ENCODE measurements at regions not wholly inside any gene's neighbourhood (a gene's known extent, or its start where the extent isn't known, plus 50 kb on each side); places are given as distances from the start of the nearest gene placed in this dataset.

GRCh38 chr2:116680256-116680936 lies 1134.1 kb upstream of the DDX18 start:
- no peaks in the 10 kb centered on the region for H3K36me3 Mint-ChIP-seq (ENCODE audit: insufficient read depth, unreplicated experiment)
- no peak overlapping the region for H3K27ac Mint-ChIP-seq (ENCODE audit: unreplicated experiment)
- H3K27me3 Mint-ChIP-seq (ENCODE audit: unreplicated experiment): no peaks in the 10 kb centered on the region
- H3K4me3 Mint-ChIP-seq (ENCODE audit: low read depth, unreplicated experiment): no peak overlapping the region
- H3K4me1 Mint-ChIP-seq (ENCODE audit: low read depth, unreplicated experiment): no peaks in the 10 kb centered on the region
- no peak for DNase-seq
- no TSS peak for BruUV-seq (replicated peaks)
- H3K9me3 Mint-ChIP-seq (ENCODE audit: low read depth, unreplicated experiment): peaks cover 5% of the 10 kb centered on the region
- TF ChIP-seq CTCF (IDR thresholded peaks at IDR 0.05; ENCODE audit: unreplicated experiment): no peak
- CTCF ChIA-PET: no interaction called here
- intact Hi-C loops (cut with micrococcal nuclease; ENCODE audit: unreplicated experiment): no loop called here

GRCh38 chr2:116687371-116687770 lies 1127.1 kb upstream of the DDX18 start:
- CTCF ChIA-PET: no interaction called here

GRCh38 chr2:116692988-116693387 lies 1121.5 kb upstream of the DDX18 start:
- intact Hi-C loops (cut with micrococcal nuclease; ENCODE audit: unreplicated experiment): no loop called here
- no peak overlapping the region for H3K4me3 Mint-ChIP-seq (ENCODE audit: low read depth, unreplicated experiment)
- H3K4me1 Mint-ChIP-seq (ENCODE audit: low read depth, unreplicated experiment): no peaks in the 10 kb centered on the region
- H3K36me3 Mint-ChIP-seq (ENCODE audit: insufficient read depth, unreplicated experiment): no peaks in the 10 kb centered on the region
- CTCF ChIA-PET: interaction anchor here (0.7 kb wide), 1 partner anchor 18 kb away, joined by 3 read pairs; no protein-coding TSS in a partner anchor
- TF ChIP-seq CTCF (IDR thresholded peaks at IDR 0.05; ENCODE audit: unreplicated experiment): no peak
- no TSS peak for BruUV-seq (replicated peaks)
- H3K27me3 Mint-ChIP-seq (ENCODE audit: unreplicated experiment): no peaks in the 10 kb centered on the region
- H3K27ac Mint-ChIP-seq (ENCODE audit: unreplicated experiment): no peak overlapping the region
- no peaks in the 10 kb centered on the region for H3K9me3 Mint-ChIP-seq (ENCODE audit: low read depth, unreplicated experiment)
- DNase-seq: no peak

More at GRCh38 chr2:116687371-116687770, 1127.1 kb upstream of the DDX18 start:
- Mint-ChIP-seq H3K4me3 (ENCODE audit: low read depth, unreplicated experiment) (no peak overlapping the region), H3K36me3 (ENCODE audit: insufficient read depth, unreplicated experiment) (no peaks in the 10 kb centered on the region), H3K4me1 (ENCODE audit: low read depth, unreplicated experiment) (no peaks in the 10 kb centered on the region), H3K27ac (ENCODE audit: unreplicated experiment) (no peak overlapping the region), H3K27me3 (ENCODE audit: unreplicated experiment) (no peaks in the 10 kb centered on the region), H3K9me3 (ENCODE audit: low read depth, unreplicated experiment) (peaks cover 3% of the 10 kb centered on the region)
- TF ChIP-seq CTCF (IDR thresholded peaks at IDR 0.05; ENCODE audit: unreplicated experiment): no peak
- intact Hi-C loops (cut with micrococcal nuclease; ENCODE audit: unreplicated experiment): no loop called here
- no TSS peak for BruUV-seq (replicated peaks)
- DNase-seq: no peak

DNA sequence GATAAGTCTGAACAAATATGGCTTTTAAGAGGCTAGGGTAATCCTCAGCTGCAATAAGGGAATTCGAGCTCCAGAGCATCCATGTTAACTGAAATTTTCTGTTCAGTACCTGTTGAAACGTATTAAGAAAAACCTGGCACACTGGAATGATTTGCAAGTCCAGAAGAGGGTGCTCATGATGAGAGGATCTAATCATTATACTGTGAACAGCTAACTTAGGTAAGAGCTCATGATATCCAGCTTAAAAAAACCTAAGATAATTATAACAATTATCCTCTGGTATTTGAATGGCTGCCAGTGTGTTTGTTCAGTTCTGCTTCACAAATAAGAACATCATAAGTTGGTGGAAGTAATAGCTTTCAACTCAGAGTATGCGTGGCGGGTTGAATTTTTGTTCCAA lies 1118.3 kb upstream of the DDX18 start:
- Mint-ChIP-seq H3K36me3 (ENCODE audit: insufficient read depth, unreplicated experiment) (no peaks in the 10 kb centered on the region), H3K27ac (ENCODE audit: unreplicated experiment) (no peak overlapping the region), H3K27me3 (ENCODE audit: unreplicated experiment) (no peaks in the 10 kb centered on the region), H3K4me3 (ENCODE audit: low read depth, unreplicated experiment) (no peak overlapping the region), H3K4me1 (ENCODE audit: low read depth, unreplicated experiment) (no peaks in the 10 kb centered on the region), H3K9me3 (ENCODE audit: low read depth, unreplicated experiment) (no peaks in the 10 kb centered on the region)
- DNase-seq: no peak
- CTCF ChIA-PET: interaction anchor here (1.1 kb wide), 1 partner anchor 1076 kb away, joined by 3 read pairs; no protein-coding TSS in a partner anchor
- intact Hi-C loops (cut with micrococcal nuclease; ENCODE audit: unreplicated experiment): no loop called here
- BruUV-seq (replicated peaks): no TSS peak
- TF ChIP-seq CTCF (IDR thresholded peaks at IDR 0.05; ENCODE audit: unreplicated experiment): no peak

Data from Calu3 (cell line).